ENCODE measurements at regions not wholly inside any gene's neighbourhood (a gene's known extent, or its start where the extent isn't known, plus 50 kb on each side); places are given as distances from the start of the nearest gene placed in this dataset.

GRCh38 chr3:23644099-23644498 is 161.7 kb upstream of the UBE2E1 start:
- H3K36me3 ChIP-seq: no peaks in the 10 kb centered on the region
- H3K4me3 ChIP-seq (ENCODE audit: low read depth, low read length): no peak overlapping the region
- no peaks in the 10 kb centered on the region for H3K4me1 ChIP-seq
- TF ChIP-seq CTCF (IDR thresholded peaks at IDR 0.05; ENCODE audit: low read depth, low read length): no peak
- H3K27me3 ChIP-seq: no peaks in the 10 kb centered on the region
- H3K9me3 ChIP-seq: no peaks in the 10 kb centered on the region
- no peak for DNase-seq

- Histone ChIP-seq H3K4me3 (ENCODE audit: low read depth, low read length) (no peak overlapping the region), H3K36me3 (no peaks in the 10 kb centered on the region), H3K4me1 (no peaks in the 10 kb centered on the region), H3K27me3 (no peaks in the 10 kb centered on the region), H3K9me3 (no peaks in the 10 kb centered on the region)
- no peak for DNase-seq
- TF ChIP-seq CTCF (IDR thresholded peaks at IDR 0.05; ENCODE audit: low read depth, low read length): no peak
These were observed 161.1 kb upstream of the UBE2E1 start for GRCh38 chr3:23644676-23645075.

- Histone ChIP-seq H3K36me3 (no peaks in the 10 kb centered on the region), H3K4me3 (ENCODE audit: low read depth, low read length) (no peak overlapping the region), H3K4me1 (no peaks in the 10 kb centered on the region), H3K9me3 (no peaks in the 10 kb centered on the region), H3K27me3 (no peaks in the 10 kb centered on the region)
- no peak for DNase-seq
- no peak for TF ChIP-seq CTCF (IDR thresholded peaks at IDR 0.05; ENCODE audit: low read depth, low read length)
These were observed 160.1 kb upstream of the UBE2E1 start for GRCh38 chr3:23645533-23646183.

- Histone ChIP-seq H3K36me3 (no peaks in the 10 kb centered on the region), H3K4me3 (ENCODE audit: low read depth, low read length) (no peak overlapping the region), H3K4me1 (no peaks in the 10 kb centered on the region), H3K27me3 (no peaks in the 10 kb centered on the region), H3K9me3 (no peaks in the 10 kb centered on the region)
- DNase-seq: no peak
- no peak for TF ChIP-seq CTCF (IDR thresholded peaks at IDR 0.05; ENCODE audit: low read depth, low read length)
These were observed 159.4 kb upstream of the UBE2E1 start for GRCh38 chr3:23646184-23646920.

- Histone ChIP-seq H3K9me3 (no peaks in the 10 kb centered on the region), H3K36me3 (no peaks in the 10 kb centered on the region), H3K4me1 (no peaks in the 10 kb centered on the region), H3K27me3 (no peaks in the 10 kb centered on the region), H3K4me3 (ENCODE audit: low read depth, low read length) (no peak overlapping the region)
- TF ChIP-seq CTCF (IDR thresholded peaks at IDR 0.05; ENCODE audit: low read depth, low read length): no peak
- no peak for DNase-seq
These were observed 158.0 kb upstream of the UBE2E1 start for GRCh38 chr3:23647706-23648258.
